ENCODE measurements at regions not wholly inside any gene's neighbourhood (a gene's known extent, or its start where the extent isn't known, plus 50 kb on each side); places are given as distances from the start of the nearest gene placed in this dataset.

- H3K4me3 ChIP-seq (ENCODE audit: extremely low read depth in 1 of 4, insufficient read depth in 2 of 4, low read depth in 3 of 4, low read length in 4 of 4): no peak overlapping the region
- H3K79me1 ChIP-seq (ENCODE audit: low read depth, low read length): no peaks in the 10 kb centered on the region
- H2BK20ac ChIP-seq (ENCODE audit: low read length): no peak overlapping the region
- TF ChIP-seq CTBP2 (IDR thresholded peaks at IDR 0.05; ENCODE audit: borderline replicate concordance, insufficient read depth, insufficient read length, low read length) (no peak), RNF2 (IDR thresholded peaks at IDR 0.05; ENCODE audit: borderline replicate concordance, low read depth, low read length, missing control alignments, poor library complexity, severe bottlenecking) (no peak), BCL11A (IDR thresholded peaks at IDR 0.05; ENCODE audit: low read depth in 2 of 2, low read length in 2 of 2) (no peak), MAX (IDR thresholded peaks at IDR 0.05) (no peak), JUN (IDR thresholded peaks at IDR 0.05; ENCODE audit: low read depth, low read length) (no peak), SRF (IDR thresholded peaks at IDR 0.05; ENCODE audit: low read depth, low read length) (no peak)
- H4K20me1 ChIP-seq (replicated peaks in 1 of 2; ENCODE audit: control insufficient read depth in 1 of 2, insufficient read depth in 2 of 2, low read length in 2 of 2): no peaks in the 10 kb centered on the region
- no peaks in the 10 kb centered on the region for H3K23me2 ChIP-seq (ENCODE audit: low read depth, low read length)
- FAIRE-seq (no peak), DNase-seq (ENCODE audit: low read depth in 1 of 2, low spot score in 2 of 2) (no peak)
- no peak overlapping the region for H2BK15ac ChIP-seq (ENCODE audit: low read length)
- no peak overlapping the region for H3K18ac ChIP-seq (ENCODE audit: extremely low read depth, low read length)
- no peak overlapping the region for H3K9ac ChIP-seq (replicated peaks in 1 of 4; ENCODE audit: extremely low read depth in 1 of 4, low read depth in 3 of 4, low read length in 3 of 4)
- no peak overlapping the region for H4K91ac ChIP-seq (replicated peaks; ENCODE audit: insufficient read length, low read length)
- WGBS, 2 experiments (ENCODE audit: extremely low coverage in 1 of 2, insufficient coverage in 1 of 2, insufficient read length in 1 of 2, insufficient replicate concordance in 2 of 2, low coverage in 1 of 2, low lambda C conversion rate in 2 of 2, missing lambda C conversion rate in 1 of 2): 91% methylated on average over 1 of the region's 1 CpG; no CpG with 5 or more reads in 1 of the 2 experiments
- no peaks in the 10 kb centered on the region for H3K4me1 ChIP-seq (replicated peaks in 1 of 4; ENCODE audit: control insufficient read depth in 3 of 4, insufficient read depth in 4 of 4, low read length in 3 of 4)
- H3K23ac ChIP-seq (ENCODE audit: insufficient read length): no peak overlapping the region
- H2BK12ac ChIP-seq (ENCODE audit: low read depth, low read length): no peak overlapping the region
- no peak overlapping the region for H2BK120ac ChIP-seq (replicated peaks; ENCODE audit: low read depth, low read length)
- H3K4ac ChIP-seq (replicated peaks; ENCODE audit: insufficient read length, low read depth, low read length): no peak overlapping the region
- H4K8ac ChIP-seq (ENCODE audit: extremely low read depth, insufficient read depth, low read length): no peak overlapping the region
- ChIA-PET POLR2A (ENCODE audit: partially characterized antibody) (no interaction called here), CTCF (ENCODE audit: partially characterized antibody) (no interaction called here)
- H3K79me2 ChIP-seq (ENCODE audit: control insufficient read depth in 1 of 2, insufficient read depth in 2 of 2, low read length in 2 of 2): no peaks in the 10 kb centered on the region
- no peak overlapping the region for H2BK5ac ChIP-seq (ENCODE audit: low read depth, low read length)
- no peaks in the 10 kb centered on the region for H3K9me3 ChIP-seq (ENCODE audit: insufficient read depth in 2 of 2, low read depth in 1 of 2, low read length in 1 of 2)
- no peak overlapping the region for H4K5ac ChIP-seq (ENCODE audit: insufficient read length, low read depth, low read length)
- H3K36me3 ChIP-seq (ENCODE audit: control insufficient read depth in 2 of 4, insufficient read depth in 4 of 4, low read length in 3 of 4): no peaks in the 10 kb centered on the region
- no peak overlapping the region for H2AFZ ChIP-seq (ENCODE audit: low read length)
- no peak overlapping the region for H3K4me2 ChIP-seq (ENCODE audit: insufficient read depth in 1 of 2, low read depth in 2 of 2, low read length in 2 of 2)
- H3K56ac ChIP-seq (replicated peaks; ENCODE audit: insufficient read length, low read depth, low read length): no peak overlapping the region
- H3K14ac ChIP-seq (ENCODE audit: insufficient read length): no peak overlapping the region
- no peak overlapping the region for H3K27ac ChIP-seq (ENCODE audit: low read depth, low read length)
- H2AK5ac ChIP-seq (ENCODE audit: low read depth, low read length): no peak overlapping the region
- H3K27me3 ChIP-seq (replicated peaks in 1 of 4; ENCODE audit: control insufficient read depth in 3 of 4, extremely low read depth in 1 of 4, insufficient read depth in 3 of 4, low read length in 3 of 4): no peaks in the 10 kb centered on the region
Observed at GRCh38 chr9:80787636-80788035, 901.7 kb downstream of the TLE1 start.
